ENCODE measurements at regions not wholly inside any gene's neighbourhood (a gene's known extent, or its start where the extent isn't known, plus 50 kb on each side); places are given as distances from the start of the nearest gene placed in this dataset.
"Not testable (repeated sequence)": the region's sequence is repeated elsewhere in the genome, so short reads cannot be mapped to it uniquely, and the experiment has no call there.

DNA sequence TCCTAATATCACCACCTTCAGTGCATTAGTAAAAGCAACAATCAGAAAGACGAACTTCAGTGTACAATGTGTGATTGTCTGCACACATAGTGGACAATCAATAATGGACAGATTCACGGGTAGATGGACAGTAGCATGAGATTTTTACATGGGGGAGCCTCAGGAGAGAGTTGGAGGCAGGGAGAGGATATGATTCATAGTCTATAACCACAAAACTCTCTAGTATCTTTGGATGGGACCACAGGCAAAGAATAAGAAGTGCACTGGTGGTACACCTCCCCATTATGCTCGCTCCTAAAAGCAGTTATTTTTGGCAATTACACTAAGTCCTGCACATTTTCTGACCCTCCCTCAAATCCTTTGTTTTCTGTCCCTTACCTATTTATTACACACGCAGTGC, 624.4 kb upstream of the ACTRT1 start:
- TF ChIP-seq, protein P1, sequence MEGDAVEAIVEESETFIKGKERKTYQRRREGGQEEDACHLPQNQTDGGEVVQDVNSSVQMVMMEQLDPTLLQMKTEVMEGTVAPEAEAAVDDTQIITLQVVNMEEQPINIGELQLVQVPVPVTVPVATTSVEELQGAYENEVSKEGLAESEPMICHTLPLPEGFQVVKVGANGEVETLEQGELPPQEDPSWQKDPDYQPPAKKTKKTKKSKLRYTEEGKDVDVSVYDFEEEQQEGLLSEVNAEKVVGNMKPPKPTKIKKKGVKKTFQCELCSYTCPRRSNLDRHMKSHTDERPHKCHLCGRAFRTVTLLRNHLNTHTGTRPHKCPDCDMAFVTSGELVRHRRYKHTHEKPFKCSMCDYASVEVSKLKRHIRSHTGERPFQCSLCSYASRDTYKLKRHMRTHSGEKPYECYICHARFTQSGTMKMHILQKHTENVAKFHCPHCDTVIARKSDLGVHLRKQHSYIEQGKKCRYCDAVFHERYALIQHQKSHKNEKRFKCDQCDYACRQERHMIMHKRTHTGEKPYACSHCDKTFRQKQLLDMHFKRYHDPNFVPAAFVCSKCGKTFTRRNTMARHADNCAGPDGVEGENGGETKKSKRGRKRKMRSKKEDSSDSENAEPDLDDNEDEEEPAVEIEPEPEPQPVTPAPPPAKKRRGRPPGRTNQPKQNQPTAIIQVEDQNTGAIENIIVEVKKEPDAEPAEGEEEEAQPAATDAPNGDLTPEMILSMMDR (conservative IDR thresholded peaks at IDR 0.05; ENCODE audit: low read depth, low read length): no peak
- no peak overlapping the region for H3K4me3 ChIP-seq (ENCODE audit: low read length)
- DNase-seq (ENCODE audit: low read depth): no peak

DNA sequence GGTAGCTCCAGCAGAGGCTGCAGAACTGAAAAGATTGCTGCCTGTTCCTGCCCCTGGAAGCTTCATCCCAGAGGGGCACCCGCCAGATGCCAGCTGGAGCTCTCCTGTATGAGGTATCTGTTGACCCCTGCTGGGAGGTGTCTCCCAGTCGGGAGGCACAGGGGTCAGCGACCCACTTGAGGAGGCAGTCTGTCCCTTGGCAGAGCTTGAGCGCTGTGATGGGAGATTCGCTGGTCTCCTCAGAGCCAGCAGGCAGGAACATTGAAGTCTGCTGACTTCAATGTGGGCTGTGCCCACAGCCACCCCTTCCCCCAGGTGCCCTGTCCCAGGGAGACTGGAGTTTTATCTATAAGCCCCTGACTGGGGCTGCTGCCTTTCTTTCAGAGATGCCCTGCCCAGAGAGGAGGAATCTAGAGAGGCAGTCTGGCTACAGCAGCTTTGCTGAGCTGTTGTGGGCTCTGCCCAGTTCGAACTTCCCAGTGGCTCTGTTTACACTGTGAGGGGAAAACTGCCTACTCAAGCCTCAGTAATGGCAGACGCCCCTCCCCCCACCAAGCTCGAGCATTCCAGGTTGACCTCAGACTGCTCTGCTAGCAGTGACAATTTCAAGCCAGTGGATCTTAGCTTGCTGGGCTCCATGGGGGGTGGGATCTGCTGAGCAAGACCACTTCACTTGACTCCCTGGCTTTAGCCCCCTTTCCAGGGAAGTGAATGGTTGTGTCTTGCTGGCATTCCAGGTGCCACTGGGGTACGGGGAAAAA, 622.3 kb upstream of the ACTRT1 start:
- not testable (repeated sequence) for H3K4me3 ChIP-seq (ENCODE audit: low read length); DNase-seq (ENCODE audit: low read depth)

DNA sequence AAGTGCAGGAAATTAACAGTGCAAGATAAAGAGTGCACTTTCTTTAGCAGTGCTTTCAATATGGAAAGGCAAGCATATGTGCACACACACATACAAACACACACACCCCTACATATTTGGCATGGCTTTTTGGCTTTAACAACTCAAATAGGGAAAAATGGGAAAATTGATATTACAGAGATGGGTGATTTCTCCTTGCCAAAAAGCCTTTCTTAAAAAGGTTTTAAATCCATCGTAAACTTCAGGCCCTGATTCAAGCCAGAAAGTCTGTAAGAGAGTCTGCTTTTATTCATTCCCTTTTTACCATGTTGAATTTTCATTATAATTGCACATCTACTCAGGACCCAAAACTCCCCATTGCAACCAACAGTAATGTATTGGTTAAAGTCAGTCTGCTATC, 612.0 kb upstream of the ACTRT1 start:
- TF ChIP-seq, protein P1 (conservative IDR thresholded peaks at IDR 0.05; ENCODE audit: low read depth, low read length): no peak
- DNase-seq (ENCODE audit: low read depth): no peak
- H3K4me3 ChIP-seq (ENCODE audit: low read length): no peak overlapping the region

DNA sequence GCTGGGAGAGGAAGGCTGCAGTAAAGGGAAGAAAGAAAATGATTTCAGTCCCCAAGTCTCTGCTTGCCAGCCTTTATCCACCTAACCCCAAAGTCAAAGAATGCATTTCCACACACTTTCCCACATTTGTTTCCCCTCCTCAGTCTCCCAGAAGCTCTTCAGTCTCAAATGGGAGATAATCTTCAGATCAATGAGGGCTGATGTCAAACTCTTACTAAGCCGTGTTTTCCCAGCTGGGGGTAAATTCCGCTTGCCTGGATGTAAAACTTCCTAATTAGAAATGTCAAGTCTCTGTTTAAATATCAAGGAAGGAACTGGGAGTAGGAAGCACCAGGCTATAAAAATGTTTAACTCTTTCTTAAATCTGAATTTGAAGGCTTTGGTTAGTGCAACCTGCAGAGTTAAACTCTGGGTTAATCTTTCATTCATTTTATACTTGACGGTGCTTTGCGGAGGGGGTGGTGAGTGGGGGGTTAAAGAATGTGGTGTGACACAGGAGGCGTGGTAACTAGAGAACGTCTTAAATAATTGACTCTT, 601.4 kb upstream of the ACTRT1 start:
- no peak overlapping the region for H3K4me3 ChIP-seq (ENCODE audit: low read length)
- DNase-seq (ENCODE audit: low read depth): no peak
- TF ChIP-seq, protein P1 (conservative IDR thresholded peaks at IDR 0.05; ENCODE audit: low read depth, low read length): no peak

DNA sequence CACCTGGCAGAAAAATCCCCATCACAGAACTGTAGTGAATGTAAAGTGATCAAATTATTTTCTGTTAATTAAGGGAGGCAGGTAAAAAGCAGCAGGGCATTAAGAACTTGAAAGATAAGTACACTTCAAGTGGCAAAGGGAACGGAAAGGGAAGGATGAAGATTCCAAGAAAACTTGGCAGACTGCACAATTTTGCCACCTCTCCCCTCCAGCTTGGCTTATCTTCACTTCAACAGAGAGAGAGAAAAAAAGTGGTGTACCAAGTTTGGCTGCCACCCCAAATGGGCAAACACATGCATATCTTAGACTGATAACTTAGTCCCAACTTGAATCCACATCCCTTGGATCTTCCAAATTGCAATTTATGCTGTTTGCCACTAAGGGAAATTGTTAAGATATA, 598.1 kb upstream of the ACTRT1 start:
- DNase-seq (ENCODE audit: low read depth): no peak
- TF ChIP-seq, protein P1 (conservative IDR thresholded peaks at IDR 0.05; ENCODE audit: low read depth, low read length): no peak
- no peak overlapping the region for H3K4me3 ChIP-seq (ENCODE audit: low read length)

DNA sequence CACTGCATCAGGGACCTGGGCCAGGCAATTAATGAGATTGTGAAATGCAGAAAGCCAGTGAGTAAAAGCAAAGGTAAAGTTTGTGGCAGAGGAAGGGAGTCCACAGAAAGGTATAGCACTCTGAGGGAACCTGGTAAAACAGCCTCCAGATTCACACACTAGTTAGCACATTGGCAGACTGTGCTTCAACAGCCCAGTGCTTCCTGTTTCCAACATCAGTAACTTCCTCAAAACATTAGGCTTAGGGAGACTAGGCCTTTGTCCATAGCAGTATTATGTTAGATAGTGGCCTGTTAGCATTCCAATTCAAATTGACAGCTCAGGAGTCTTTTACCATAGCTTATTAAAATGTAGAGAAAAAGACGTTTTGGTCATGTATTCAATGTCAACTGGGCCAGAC, 582.6 kb upstream of the ACTRT1 start:
- no peak overlapping the region for H3K4me3 ChIP-seq (ENCODE audit: low read length)
- TF ChIP-seq, protein P1 (conservative IDR thresholded peaks at IDR 0.05; ENCODE audit: low read depth, low read length): no peak
- DNase-seq (ENCODE audit: low read depth): no peak

DNA sequence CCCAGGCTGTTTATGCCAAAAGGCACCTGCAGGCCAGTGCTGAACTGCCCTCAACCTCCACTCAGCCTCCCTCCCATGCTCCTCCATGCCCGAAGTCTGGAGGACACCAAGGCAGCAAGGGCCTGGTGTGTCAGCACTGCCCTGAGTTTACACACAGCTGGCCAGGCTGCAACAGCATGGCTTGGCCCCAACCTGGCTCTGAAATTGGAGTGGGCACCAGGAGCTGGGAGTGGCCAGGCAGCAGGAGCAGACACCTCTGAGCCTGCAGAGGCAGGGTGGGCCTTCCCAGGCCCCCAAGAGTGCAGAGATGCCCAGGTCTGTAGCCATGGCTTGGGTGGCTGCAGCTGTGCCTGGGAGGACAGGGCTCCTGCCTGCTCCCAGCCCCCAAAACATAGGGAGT, 571.2 kb upstream of the ACTRT1 start:
- TF ChIP-seq, protein P1 (conservative IDR thresholded peaks at IDR 0.05; ENCODE audit: low read depth, low read length): no peak
- H3K4me3 ChIP-seq (ENCODE audit: low read length): no peak overlapping the region
- no peak for DNase-seq (ENCODE audit: low read depth)

Data from retinal pigment epithelial cell (primary cell).